UCSD-AML1 (cell line): ENCODE measurements at regions not wholly inside any gene's neighbourhood (a gene's known extent, or its start where the extent isn't known, plus 50 kb on each side); places are given as distances from the start of the nearest gene placed in this dataset.

Source experiments
- DNase-seq: peaks from one replicate; lab custom pipeline; 2025; ENCODE audit not compliant: unreplicated experiment; lab: John Stamatoyannopoulos, UW

DNA sequence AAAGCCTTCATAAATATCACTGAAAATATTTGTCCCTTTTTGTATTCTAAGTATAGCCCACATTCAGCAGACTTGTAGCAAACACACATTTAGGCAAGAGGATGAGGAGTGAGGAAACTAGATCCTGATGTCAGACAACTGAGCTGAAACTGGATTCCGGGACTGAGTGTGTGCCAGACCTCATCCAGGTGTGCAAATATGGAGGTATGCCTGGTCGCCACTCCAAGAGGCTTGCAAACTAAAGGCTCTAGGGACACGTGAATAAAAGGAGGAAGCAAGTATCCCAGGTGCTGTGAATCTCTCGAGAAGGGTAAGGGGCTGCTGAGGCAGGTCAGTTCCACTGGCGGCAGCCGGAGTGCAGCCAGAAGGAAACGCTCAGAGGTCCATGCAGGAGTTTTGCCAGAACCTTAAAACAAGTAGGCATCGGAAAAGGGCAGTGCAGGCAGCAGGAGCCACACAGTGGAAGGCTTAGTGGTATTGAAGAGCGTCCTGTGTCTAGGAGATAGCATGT is 77.4 kb upstream of the ALDH1B1 start:
- DNase-seq = no peak

- no peak for DNase-seq
Measured at GRCh38 chr9:38313421-38313820, 79.1 kb upstream of the ALDH1B1 start.

DNA sequence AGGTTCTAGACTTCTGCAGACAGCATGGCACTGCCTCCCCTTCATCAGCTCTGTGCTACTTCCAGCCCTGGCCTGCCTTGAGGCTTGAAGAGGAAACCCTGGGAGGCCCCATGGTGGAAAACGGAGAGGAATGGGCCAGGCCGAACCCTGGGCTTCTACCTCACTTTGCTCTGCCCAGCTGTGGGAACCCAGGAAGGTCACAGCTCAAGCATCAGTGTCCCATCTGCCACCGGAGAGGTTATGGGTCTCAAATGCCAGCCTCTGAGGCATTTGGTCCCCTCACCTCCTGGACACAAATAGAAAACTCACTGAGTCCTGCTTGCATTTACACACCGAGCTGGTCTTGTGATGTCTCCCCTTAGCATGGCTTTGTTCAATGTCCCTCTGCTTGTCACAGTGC is 80.1 kb upstream of the ALDH1B1 start:
- no peak for DNase-seq

GRCh38 chr9:38311382-38312270 is 80.9 kb upstream of the ALDH1B1 start:
- peak; percentile 14 for DNase-seq

- no peak for DNase-seq
Measured at GRCh38 chr9:38309324-38310195, 82.9 kb upstream of the ALDH1B1 start.

DNA sequence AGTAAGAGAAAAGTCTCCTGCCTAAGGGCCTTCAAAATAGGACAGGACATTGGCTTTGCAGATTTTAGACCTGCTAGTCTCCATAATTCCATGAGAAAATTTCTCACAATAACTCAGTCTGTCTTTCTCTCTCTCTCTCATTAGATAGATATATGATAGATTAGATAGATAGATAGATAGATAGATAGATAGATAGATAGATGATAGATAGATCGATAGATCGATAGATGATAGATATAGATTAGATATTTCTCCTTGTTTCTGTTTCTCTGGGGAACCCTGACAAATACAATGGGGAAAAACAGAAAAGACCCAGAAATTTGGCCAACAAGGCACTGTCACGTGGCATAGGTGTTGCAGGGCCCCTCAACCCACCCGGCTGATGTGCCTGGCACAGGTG is 84.4 kb upstream of the ALDH1B1 start:
- no peak for DNase-seq

GRCh38 chr9:38306899-38307298 is 85.6 kb upstream of the ALDH1B1 start:
- DNase-seq = no peak

DNA sequence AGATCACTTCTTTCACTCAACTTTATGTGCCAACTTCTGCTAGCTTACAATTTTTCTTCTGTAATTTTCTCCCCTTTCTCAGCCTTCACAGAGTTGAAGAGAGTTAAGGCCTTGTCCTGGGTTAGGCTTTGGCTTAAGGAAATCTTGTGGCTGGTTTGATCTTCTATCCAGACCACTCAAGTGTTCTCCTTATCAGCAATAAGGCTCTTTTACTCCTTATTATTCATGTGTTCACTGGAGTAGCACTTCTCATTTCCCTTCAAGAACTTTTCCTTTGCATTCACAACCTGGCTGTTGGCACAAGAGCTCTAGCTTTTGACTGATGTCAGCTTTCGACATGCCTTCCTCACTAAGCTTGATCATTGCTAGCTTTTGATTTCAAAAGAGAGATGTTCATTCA is 86.9 kb upstream of the ALDH1B1 start:
- no peak for DNase-seq

DNA sequence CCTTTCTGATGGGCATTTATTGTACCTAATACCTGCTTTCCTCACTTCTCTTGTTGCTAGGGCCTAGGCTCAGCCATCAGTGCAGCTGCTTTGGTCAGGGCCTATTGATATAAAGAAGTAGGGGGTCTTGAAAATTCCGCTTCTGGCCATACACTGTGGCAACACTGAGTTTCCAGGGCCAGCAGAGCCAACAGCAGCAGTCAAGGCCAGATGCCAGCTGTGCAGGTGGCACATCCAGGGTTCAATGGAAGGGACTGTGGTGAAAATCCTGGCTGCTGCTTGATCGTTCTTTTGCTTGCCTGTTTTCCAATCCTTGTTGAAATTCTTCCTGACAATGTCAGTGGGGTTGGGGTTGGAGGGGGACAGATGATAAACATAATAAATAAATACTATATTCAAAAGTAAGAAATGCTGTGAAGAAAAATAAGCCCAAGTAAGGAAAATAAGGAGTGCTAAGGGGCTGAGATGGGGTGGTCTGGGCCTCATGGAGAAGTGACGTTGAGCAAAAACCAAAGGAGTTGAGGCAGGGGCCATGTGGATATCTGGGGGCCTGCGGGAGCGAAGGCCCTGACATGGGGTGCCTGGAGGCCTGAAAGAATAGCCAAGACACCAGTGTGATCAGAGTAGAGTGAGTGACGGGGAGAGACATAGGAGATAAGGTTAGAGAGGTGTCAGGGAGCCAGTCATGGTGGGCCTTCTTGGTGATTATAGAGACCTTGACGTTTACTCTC is 91.0 kb upstream of the ALDH1B1 start:
- DNase-seq = no peak

DNA sequence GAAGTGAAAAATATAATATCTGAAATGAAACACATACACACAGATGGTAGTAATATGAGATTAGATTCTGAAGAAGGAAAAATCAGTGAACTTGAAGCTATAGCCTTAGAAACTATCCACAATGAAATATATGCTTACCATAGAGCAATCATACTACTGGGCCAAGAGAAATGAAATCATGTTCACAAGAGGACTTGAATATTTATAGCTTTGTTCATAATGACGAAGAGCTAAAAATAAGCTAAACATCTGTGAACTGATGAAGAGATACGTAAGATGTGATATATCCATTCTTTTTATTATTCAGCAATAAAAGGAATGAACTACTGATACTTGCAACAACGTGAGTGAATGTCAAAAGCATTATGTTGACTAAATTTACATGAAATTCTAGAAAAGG is 92.6 kb upstream of the ALDH1B1 start:
- DNase-seq = no peak

- no peak for DNase-seq
Measured at GRCh38 chr9:38298904-38299303, 93.6 kb upstream of the ALDH1B1 start.

DNA sequence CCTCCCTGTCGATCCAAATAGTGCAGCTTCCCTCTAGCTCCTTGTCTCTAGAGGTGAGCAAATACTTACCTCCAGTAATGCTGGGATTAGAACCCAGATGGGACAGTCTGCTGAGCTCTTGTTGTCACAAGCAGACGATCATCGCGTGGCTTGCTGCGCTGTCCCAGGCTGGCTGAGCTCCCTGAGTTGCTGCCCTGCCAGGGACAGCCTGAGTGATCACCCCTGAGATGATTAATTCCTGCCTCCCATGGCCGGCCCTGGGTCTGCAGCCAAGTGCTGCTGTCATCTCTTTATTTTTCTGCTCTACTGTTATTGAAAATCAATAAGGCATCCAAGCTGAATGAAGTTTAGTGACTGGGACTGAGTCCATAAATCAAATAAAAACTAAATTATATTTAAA is 94.0 kb upstream of the ALDH1B1 start:
- DNase-seq = no peak

GRCh38 chr9:38296807-38297206 is 95.7 kb upstream of the ALDH1B1 start:
- DNase-seq = no peak

DNA sequence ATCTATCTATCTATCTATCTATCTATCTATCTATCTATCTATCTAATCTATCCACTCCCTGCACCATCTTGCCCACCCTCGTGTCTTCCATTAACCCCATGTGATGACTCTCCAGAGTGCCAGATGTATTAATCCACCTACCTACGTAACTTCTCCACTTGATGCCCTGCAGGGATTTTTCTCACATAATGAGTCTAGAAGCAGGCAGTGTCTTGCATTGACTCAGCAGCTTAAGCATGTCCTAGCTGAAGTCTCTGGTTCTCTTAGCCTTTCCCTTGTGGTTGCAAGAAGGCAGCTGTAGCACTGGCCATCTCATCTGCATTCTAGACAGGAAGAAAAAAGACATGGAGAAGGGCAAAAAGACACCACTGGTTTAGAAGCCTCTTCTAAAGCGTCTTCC is 96.7 kb upstream of the ALDH1B1 start:
- DNase-seq = no peak

DNA sequence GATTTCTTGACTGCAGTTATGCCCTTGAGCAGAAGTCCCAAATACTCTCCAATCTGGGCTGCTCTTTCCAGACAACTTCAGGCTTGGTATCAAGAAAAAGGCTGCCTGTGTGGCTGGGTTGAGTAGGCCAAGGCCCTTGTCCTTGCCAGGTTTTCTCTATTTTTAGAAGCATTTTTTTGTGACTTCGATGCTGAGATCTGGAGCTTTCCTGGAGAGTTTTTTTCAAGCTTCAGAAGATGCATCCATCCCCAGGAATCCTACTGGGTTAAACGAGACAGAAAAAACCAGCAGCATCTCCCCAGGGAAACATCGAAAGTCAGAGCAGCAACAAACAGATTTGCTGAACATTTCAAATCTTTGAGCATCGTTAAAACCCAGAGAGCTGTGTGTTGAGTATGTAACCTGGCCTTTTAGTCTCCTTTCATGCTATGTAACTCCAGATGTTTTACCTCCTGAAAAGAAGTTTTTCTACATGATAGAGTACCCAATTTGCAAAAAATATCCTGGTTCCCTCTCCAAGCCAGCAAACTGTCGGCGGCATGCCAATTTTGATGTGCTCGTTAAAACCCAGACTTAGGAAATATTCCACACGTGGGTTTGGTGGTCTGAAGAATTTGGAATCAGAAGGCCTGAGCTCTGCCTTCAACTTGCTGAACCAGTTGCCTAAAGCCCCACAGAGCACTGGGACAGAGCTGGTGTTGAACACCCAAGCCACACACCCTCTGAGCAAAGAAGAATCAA is 98.1 kb upstream of the ALDH1B1 start:
- no peak for DNase-seq

- DNase-seq = no peak
Measured at GRCh38 chr9:38293022-38293421, 99.5 kb upstream of the ALDH1B1 start.

- no peak for DNase-seq
Measured at GRCh38 chr9:38292480-38292879, 100.0 kb upstream of the ALDH1B1 start.

DNA sequence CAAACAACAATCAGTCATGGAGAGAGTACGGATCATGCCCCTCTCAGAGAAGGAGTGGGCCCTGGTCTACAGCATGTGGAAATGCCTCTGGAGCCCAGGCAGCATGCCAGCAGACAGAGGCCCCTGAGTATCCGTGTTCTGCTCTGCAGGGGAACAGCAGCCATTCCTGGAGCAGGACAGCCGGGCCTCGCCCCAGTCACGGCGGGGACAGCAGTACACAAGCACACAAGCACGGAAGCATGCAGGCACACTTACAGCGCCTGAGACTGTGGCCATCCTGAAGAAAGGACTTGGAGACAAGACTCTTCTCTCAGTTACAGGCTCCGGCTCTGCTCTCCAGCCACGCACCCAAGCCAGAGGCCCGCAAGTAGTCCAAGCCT is 102.6 kb upstream of the ALDH1B1 start:
- no peak for DNase-seq

- DNase-seq = no peak
Measured at GRCh38 chr9:38289236-38289865, 103.2 kb upstream of the ALDH1B1 start.

DNA sequence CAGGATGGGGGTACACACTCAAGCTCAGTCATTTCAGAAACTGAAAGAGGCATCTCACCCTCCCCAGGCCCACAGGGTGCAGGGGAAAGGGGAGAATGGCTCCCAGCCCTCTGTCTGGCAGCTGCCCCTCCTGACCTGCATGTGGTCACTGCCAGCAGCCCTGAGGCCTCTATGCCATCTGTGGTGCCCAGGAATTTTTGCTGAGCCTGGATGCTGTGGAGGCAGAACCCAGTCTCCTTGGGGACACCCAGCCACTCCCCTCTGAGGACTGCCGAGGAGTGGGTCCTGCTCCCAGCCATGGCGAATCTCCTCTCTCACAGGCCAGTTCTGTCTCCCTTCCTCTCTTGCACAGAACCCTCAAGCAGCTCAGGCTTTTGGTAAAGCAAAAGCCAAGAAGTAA is 104.0 kb upstream of the ALDH1B1 start:
- DNase-seq = no peak
